Left lung (tissue), 4 donors: ENCODE measurements at regions not wholly inside any gene's neighbourhood (a gene's known extent, or its start where the extent isn't known, plus 50 kb on each side); places are given as distances from the start of the nearest gene placed in this dataset.

Experiments used
- ATAC-seq: fragments of 200-7000 bp; cut with Tn5 transposase; one replicate; pipeline ENCODE4 v1.9.1; 2020; ENCODE audit warnings: moderate library complexity
- DNase-seq, 4 donors: peaks; one replicate each; pipeline ENCODE4 v3.0.0-alpha.2; 2013 to 2020
- H3K27ac ChIP-seq, 2 donors: fragments of 200-600 bp; sonication (generic) in 1 of 2; one replicate each; pipeline versions ENCODE4 v1.5.0 to v1.8.0; 2020 to 2021
- H3K27me3 ChIP-seq, 2 donors: fragments of 200-600 bp; sonication (generic) in 1 of 2; one replicate each; pipeline versions ENCODE4 v1.5.0 to v1.8.0; 2020 to 2021
- H3K36me3 ChIP-seq, 2 donors: fragments of 200-600 bp; sonication (generic) in 1 of 2; one replicate each; pipeline versions ENCODE4 v1.5.0 to v1.8.0; 2020 to 2021
- H3K4me1 ChIP-seq, 2 donors: fragments of 200-600 bp; one replicate each; pipeline ENCODE4 v1.8.0; 2021
- H3K4me3 ChIP-seq, 2 donors: fragments of 200-600 bp; sonication (generic) in 1 of 2; one replicate each; pipeline versions ENCODE4 v1.5.0 to v1.8.0; 2020 to 2021; ENCODE audit warnings: mild to moderate bottlenecking in 1 of 2
- H3K9me3 ChIP-seq, 2 donors: fragments of 200-600 bp; sonication (generic) in 1 of 2; one replicate each; pipeline versions ENCODE4 v1.5.0 to v1.8.0; 2020 to 2021
- intact Hi-C, 2 donors: fragments of 100-400 bp; cut with DNase I; formaldehyde crosslinking; loops; one replicate each; pipeline versions ENCODE4 v1.11.2 to v1.14.2; 2022
- TF ChIP-seq, protein P1 (sequence below), 2 donors: fragments of 200-600 bp; sonication (generic) in 1 of 2; IDR thresholded peaks; one replicate each; pipeline versions ENCODE4 v1.5.0 to v1.8.0; 2021; ENCODE audit warnings: antibody characterized with exemption in 2 of 2
- donor health status: DM: no; HTN: yes; CAD: no.
- donor health status: DM: no; HTN: no; CAD: no.

- TF ChIP-seq, protein P1, sequence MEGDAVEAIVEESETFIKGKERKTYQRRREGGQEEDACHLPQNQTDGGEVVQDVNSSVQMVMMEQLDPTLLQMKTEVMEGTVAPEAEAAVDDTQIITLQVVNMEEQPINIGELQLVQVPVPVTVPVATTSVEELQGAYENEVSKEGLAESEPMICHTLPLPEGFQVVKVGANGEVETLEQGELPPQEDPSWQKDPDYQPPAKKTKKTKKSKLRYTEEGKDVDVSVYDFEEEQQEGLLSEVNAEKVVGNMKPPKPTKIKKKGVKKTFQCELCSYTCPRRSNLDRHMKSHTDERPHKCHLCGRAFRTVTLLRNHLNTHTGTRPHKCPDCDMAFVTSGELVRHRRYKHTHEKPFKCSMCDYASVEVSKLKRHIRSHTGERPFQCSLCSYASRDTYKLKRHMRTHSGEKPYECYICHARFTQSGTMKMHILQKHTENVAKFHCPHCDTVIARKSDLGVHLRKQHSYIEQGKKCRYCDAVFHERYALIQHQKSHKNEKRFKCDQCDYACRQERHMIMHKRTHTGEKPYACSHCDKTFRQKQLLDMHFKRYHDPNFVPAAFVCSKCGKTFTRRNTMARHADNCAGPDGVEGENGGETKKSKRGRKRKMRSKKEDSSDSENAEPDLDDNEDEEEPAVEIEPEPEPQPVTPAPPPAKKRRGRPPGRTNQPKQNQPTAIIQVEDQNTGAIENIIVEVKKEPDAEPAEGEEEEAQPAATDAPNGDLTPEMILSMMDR (IDR thresholded peaks at IDR 0.05), result no peak
- Histone ChIP-seq H3K4me1 (no peaks in the 10 kb centered on the region), H3K36me3 (no peaks in the 10 kb centered on the region), H3K9me3 (no peaks in the 10 kb centered on the region), H3K4me3 (no peak overlapping the region), H3K27me3 (no peaks in the 10 kb centered on the region), H3K27ac (no peak overlapping the region)
- intact Hi-C loops, result no loop called here
- DNase-seq, result no peak
- no peak for ATAC-seq
Measured at GRCh38 chr6:12577124-12577850, 139.3 kb upstream of the PHACTR1 start.

- ATAC-seq (no peak), DNase-seq (no peak)
- intact Hi-C loops, result no loop called here
- Histone ChIP-seq H3K4me3 (no peak overlapping the region), H3K36me3 (no peaks in the 10 kb centered on the region), H3K27me3 (no peaks in the 10 kb centered on the region), H3K9me3 (no peaks in the 10 kb centered on the region), H3K4me1 (no peaks in the 10 kb centered on the region), H3K27ac (no peak overlapping the region)
- TF ChIP-seq, protein P1 (IDR thresholded peaks at IDR 0.05), result no peak
Measured at GRCh38 chr6:12578097-12578496, 138.5 kb upstream of the PHACTR1 start.

DNA sequence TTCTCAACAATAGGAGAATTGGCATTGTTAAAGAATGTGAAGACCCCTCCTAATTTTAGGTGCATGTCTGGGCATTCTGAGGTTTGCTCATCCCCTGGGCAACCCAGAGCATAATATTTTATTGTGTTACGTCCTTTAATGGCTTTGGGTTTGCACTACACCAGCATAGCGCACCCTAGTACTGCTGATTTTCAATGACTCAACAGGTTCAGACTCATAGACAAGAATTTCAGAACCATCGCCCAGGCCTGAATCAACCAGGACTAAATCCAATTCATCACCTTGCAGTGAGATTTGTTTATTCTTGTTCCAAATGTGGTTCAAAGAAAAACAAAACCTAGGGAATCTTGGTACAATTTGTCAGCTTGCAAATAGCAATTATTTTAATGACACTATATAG lies 137.8 kb upstream of the PHACTR1 start:
- no peak for ATAC-seq
- Histone ChIP-seq H3K27ac (no peak overlapping the region), H3K4me1 (no peaks in the 10 kb centered on the region), H3K4me3 (no peak overlapping the region), H3K36me3 (no peaks in the 10 kb centered on the region), H3K27me3 (no peaks in the 10 kb centered on the region), H3K9me3 (no peaks in the 10 kb centered on the region)
- TF ChIP-seq, protein P1 (IDR thresholded peaks at IDR 0.05), result no peak
- DNase-seq, result no peak
- intact Hi-C loops, result no loop called here

DNA sequence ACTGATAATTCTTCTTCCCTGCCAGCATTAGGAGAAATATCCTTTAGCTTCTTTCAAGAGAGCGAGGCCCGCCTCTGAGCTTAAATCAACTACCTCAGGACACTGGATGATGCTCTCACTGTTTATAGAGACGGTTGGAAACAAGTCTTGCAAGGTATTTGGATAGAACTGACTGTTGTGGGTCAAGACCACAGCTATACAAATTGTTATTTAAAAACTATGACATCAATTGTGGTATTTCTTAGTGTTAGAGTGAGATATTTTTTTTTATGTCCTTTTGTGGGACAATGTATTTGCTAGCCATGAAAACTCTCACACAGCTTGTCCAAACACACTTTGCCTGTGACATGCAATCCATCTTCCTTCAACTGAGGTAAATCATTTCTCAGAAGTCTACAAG lies 136.3 kb upstream of the PHACTR1 start:
- no peaks in the 10 kb centered on the region for H3K9me3 ChIP-seq
- TF ChIP-seq, protein P1 (IDR thresholded peaks at IDR 0.05), result no peak
- no peaks in the 10 kb centered on the region for H3K4me1 ChIP-seq
- intact Hi-C loops, result loop anchor here in 1 of 2 donors (10.0 kb wide), 1 partner anchor 285 kb away; the partner anchor contains the start of gene EDN1
- H3K36me3 ChIP-seq, result no peaks in the 10 kb centered on the region
- no peaks in the 10 kb centered on the region for H3K27me3 ChIP-seq
- H3K27ac ChIP-seq, result no peak overlapping the region
- H3K4me3 ChIP-seq, result no peak overlapping the region
- ATAC-seq (no peak), DNase-seq (no peak)

GRCh38 chr6:12582421-12583110 lies 134.0 kb upstream of the PHACTR1 start:
- TF ChIP-seq, protein P1 (IDR thresholded peaks at IDR 0.05), result no peak
- no peak overlapping the region for H3K4me3 ChIP-seq
- H3K9me3 ChIP-seq, result no peaks in the 10 kb centered on the region
- ATAC-seq (no peak), DNase-seq (no peak)
- intact Hi-C loops, result loop anchor here in 1 of 2 donors (10.0 kb wide), 1 partner anchor 288 kb away; the partner anchor contains the start of gene EDN1
- H3K36me3 ChIP-seq, result no peaks in the 10 kb centered on the region
- peaks cover 0 to 5% of the 10 kb centered on the region in 2 donors for H3K4me1 ChIP-seq
- no peak overlapping the region for H3K27ac ChIP-seq
- H3K27me3 ChIP-seq, result no peaks in the 10 kb centered on the region
